ENCODE measurements at regions not wholly inside any gene's neighbourhood (a gene's known extent, or its start where the extent isn't known, plus 50 kb on each side); places are given as distances from the start of the nearest gene placed in this dataset.
"Not testable (repeated sequence)": the region's sequence is repeated elsewhere in the genome, so short reads cannot be mapped to it uniquely, and the experiment has no call there.

- no peak for DNase-seq (ENCODE audit: low read depth)
- H3K4me3 ChIP-seq (ENCODE audit: low read depth, low read length) = no peak overlapping the region
These were observed 1950.2 kb upstream of the LRRTM1 start for GRCh38 chr2:82254728-82255127.

- DNase-seq (ENCODE audit: low read depth) = no peak
These were observed 1941.7 kb upstream of the LRRTM1 start for GRCh38 chr2:82246220-82246775.

GRCh38 chr2:82239176-82239575 lies 1934.6 kb upstream of the LRRTM1 start:
- no peak for DNase-seq (ENCODE audit: low read depth)
- no peak overlapping the region for H3K4me3 ChIP-seq (ENCODE audit: low read depth, low read length)

More at GRCh38 chr2:82246220-82246775, 1941.7 kb upstream of the LRRTM1 start:
- H3K4me3 ChIP-seq (ENCODE audit: low read depth, low read length) = no peak overlapping the region

- DNase-seq (ENCODE audit: low read depth) = no peak
These were observed 1933.6 kb upstream of the LRRTM1 start for GRCh38 chr2:82237994-82238662.

GRCh38 chr2:82234283-82234874 lies 1929.8 kb upstream of the LRRTM1 start:
- H3K4me3 ChIP-seq (ENCODE audit: low read depth, low read length) = no peak overlapping the region
- no peak for DNase-seq (ENCODE audit: low read depth)

More at GRCh38 chr2:82237994-82238662, 1933.6 kb upstream of the LRRTM1 start:
- H3K4me3 ChIP-seq (ENCODE audit: low read depth, low read length) = no peak overlapping the region

GRCh38 chr2:82233806-82234205 lies 1929.3 kb upstream of the LRRTM1 start:
- DNase-seq (ENCODE audit: low read depth) = no peak
- H3K4me3 ChIP-seq (ENCODE audit: low read depth, low read length) = no peak overlapping the region

GRCh38 chr2:82230406-82230805 lies 1925.9 kb upstream of the LRRTM1 start:
- DNase-seq (ENCODE audit: low read depth) = no peak
- no peak overlapping the region for H3K4me3 ChIP-seq (ENCODE audit: low read depth, low read length)

- no peak for DNase-seq (ENCODE audit: low read depth)
- H3K4me3 ChIP-seq (ENCODE audit: low read depth, low read length) = no peak overlapping the region
These were observed 1921.9 kb upstream of the LRRTM1 start for GRCh38 chr2:82226441-82226840.

- no peak overlapping the region for H3K4me3 ChIP-seq (ENCODE audit: low read depth, low read length)
- DNase-seq (ENCODE audit: low read depth) = no peak
These were observed 1919.9 kb upstream of the LRRTM1 start for GRCh38 chr2:82224301-82224940.

GRCh38 chr2:82215212-82215611 lies 1910.7 kb upstream of the LRRTM1 start:
- DNase-seq (ENCODE audit: low read depth) = no peak
- H3K4me3 ChIP-seq (ENCODE audit: low read depth, low read length) = no peak overlapping the region

GRCh38 chr2:82199493-82199852 lies 1894.9 kb upstream of the LRRTM1 start:
- no peak for DNase-seq (ENCODE audit: low read depth)
- no peak overlapping the region for H3K4me3 ChIP-seq (ENCODE audit: low read depth, low read length)

- no peak for DNase-seq (ENCODE audit: low read depth)
- H3K4me3 ChIP-seq (ENCODE audit: low read depth, low read length) = no peak overlapping the region
These were observed 1894.4 kb upstream of the LRRTM1 start for GRCh38 chr2:82198809-82199492.

GRCh38 chr2:82182270-82182669 lies 1877.7 kb upstream of the LRRTM1 start:
- no peak overlapping the region for H3K4me3 ChIP-seq (ENCODE audit: low read depth, low read length)
- DNase-seq (ENCODE audit: low read depth) = no peak

- H3K4me3 ChIP-seq (ENCODE audit: low read depth, low read length); DNase-seq (ENCODE audit: low read depth): not testable (repeated sequence)
These were observed 1870.7 kb upstream of the LRRTM1 start for GRCh38 chr2:82175210-82175609.

- H3K4me3 ChIP-seq (ENCODE audit: low read depth, low read length) = no peak overlapping the region
- no peak for DNase-seq (ENCODE audit: low read depth)
These were observed 1867.9 kb upstream of the LRRTM1 start for GRCh38 chr2:82172483-82172882.

- H3K4me3 ChIP-seq (ENCODE audit: low read depth, low read length) = no peak overlapping the region
- DNase-seq (ENCODE audit: low read depth) = no peak
These were observed 1864.8 kb upstream of the LRRTM1 start for GRCh38 chr2:82169379-82169778.

- DNase-seq (ENCODE audit: low read depth) = no peak
- H3K4me3 ChIP-seq (ENCODE audit: low read depth, low read length) = no peak overlapping the region
These were observed 1860.8 kb upstream of the LRRTM1 start for GRCh38 chr2:82165377-82165776.

GRCh38 chr2:82158150-82158549 lies 1853.6 kb upstream of the LRRTM1 start:
- DNase-seq (ENCODE audit: low read depth) = no peak
- H3K4me3 ChIP-seq (ENCODE audit: low read depth, low read length) = no peak overlapping the region

GRCh38 chr2:82155469-82155868 lies 1850.9 kb upstream of the LRRTM1 start:
- no peak overlapping the region for H3K4me3 ChIP-seq (ENCODE audit: low read depth, low read length)

GRCh38 chr2:82143343-82143742 lies 1838.8 kb upstream of the LRRTM1 start:
- no peak for DNase-seq (ENCODE audit: low read depth)
- H3K4me3 ChIP-seq (ENCODE audit: low read depth, low read length) = no peak overlapping the region

More at GRCh38 chr2:82155469-82155868, 1850.9 kb upstream of the LRRTM1 start:
- no peak for DNase-seq (ENCODE audit: low read depth)

All from skeletal muscle cell (primary cell).